CD14-positive monocyte (primary cell): ENCODE measurements at regions not wholly inside any gene's neighbourhood (a gene's known extent, or its start where the extent isn't known, plus 50 kb on each side); places are given as distances from the start of the nearest gene placed in this dataset.

ENCODE experiments used
- DNase-seq, 3 donors: peaks; one replicate each; pipeline ENCODE4 v3.0.0-alpha.2; 2011 to 2022
- H2AFZ ChIP-seq: 2 replicates; pipeline ENCODE4 v1.6.0; 2012; ENCODE audit warnings: mild to moderate bottlenecking, low read depth, low read length, inconsistent platforms; ENCODE audit not compliant: insufficient read depth, poor library complexity, severe bottlenecking
- H3K27ac ChIP-seq, 2 donors: 1 replicate in 1 of 2; 2 replicates in 1 of 2; pipeline ENCODE4 v1.5.1; 2012 to 2013; ENCODE audit warnings: low read length in 2 of 2, control low read depth in 1 of 2, inconsistent platforms in 1 of 2, low read depth in 1 of 2, mild to moderate bottlenecking in 1 of 2
- H3K27me3 ChIP-seq, 2 donors: one replicate each; pipeline versions ENCODE4 v1.6.0 to v1.6.1; 2011 to 2013; ENCODE audit warnings: low read length in 2 of 2; ENCODE audit not compliant: control insufficient read depth in 2 of 2, insufficient read depth in 2 of 2
- H3K36me3 ChIP-seq, 2 donors: replicated peaks in 1 of 2; 1 replicate in 1 of 2; 2 replicates in 1 of 2; pipeline versions ENCODE4 v1.5.1 to v1.6.1; 2012 to 2013; ENCODE audit warnings: low read length in 2 of 2, control low read depth in 1 of 2, inconsistent platforms in 1 of 2, mild to moderate bottlenecking in 1 of 2; ENCODE audit not compliant: insufficient read depth in 2 of 2, control insufficient read depth in 1 of 2
- H3K4me1 ChIP-seq, 2 donors: 1 replicate in 1 of 2; 2 replicates in 1 of 2; pipeline versions ENCODE4 v1.5.1 to v1.6.1; 2012 to 2013; ENCODE audit warnings: low read length in 2 of 2, control low read depth in 1 of 2, inconsistent platforms in 1 of 2, mild to moderate bottlenecking in 1 of 2, moderate library complexity in 1 of 2; ENCODE audit not compliant: insufficient read depth in 2 of 2, control insufficient read depth in 1 of 2
- H3K4me2 ChIP-seq: replicated peaks from 2 replicates; pipeline ENCODE3; 2012; ENCODE audit warnings: low read length, moderate library complexity, mild to moderate bottlenecking; ENCODE audit not compliant: poor library complexity, severe bottlenecking; ENCODE audit errors: extremely low read depth
- H3K4me3 ChIP-seq, 3 experiments: fragments of 200-600 bp in 1 of 3; sonication (generic) in 1 of 3; replicated peaks in 1 of 3; 1 replicate in 2 of 3; 2 replicates in 1 of 3; pipeline ENCODE4 v1.5.1; 2011 to 2013; ENCODE audit warnings: low read length in 3 of 3, mild to moderate bottlenecking in 3 of 3, control low read depth in 2 of 3, low read depth in 2 of 3, inconsistent platforms in 1 of 3, moderate library complexity in 1 of 3
- H3K79me2 ChIP-seq: 2 replicates; pipeline ENCODE4 v1.6.0; 2012; ENCODE audit warnings: mild to moderate bottlenecking, control low read depth, inconsistent platforms, low read length, moderate library complexity; ENCODE audit not compliant: insufficient read depth
- H3K9ac ChIP-seq: 2 replicates; pipeline ENCODE4 v1.6.0; 2017; ENCODE audit warnings: low read length, mild to moderate bottlenecking; ENCODE audit not compliant: insufficient read depth, poor library complexity, severe bottlenecking
- H3K9me3 ChIP-seq, 2 donors: replicated peaks in 1 of 2; 1 replicate in 1 of 2; 2 replicates in 1 of 2; pipeline versions ENCODE4 v1.5.1 to v1.6.1; 2012 to 2013; ENCODE audit warnings: low read length in 2 of 2, control low read depth in 1 of 2; ENCODE audit not compliant: control insufficient read depth in 1 of 2, insufficient read depth in 1 of 2
- H4K20me1 ChIP-seq: 2 replicates; pipeline ENCODE4 v1.6.0; 2012; ENCODE audit warnings: mild to moderate bottlenecking, low read length, control low read depth, moderate library complexity; ENCODE audit not compliant: insufficient read depth
- H3K27ac Mint-ChIP-seq, 7 donors: one replicate each; pipeline ENCODE4 v1.8.0; 2020; ENCODE audit warnings: mild to moderate bottlenecking in 7 of 7, mixed read lengths in 7 of 7, moderate library complexity in 6 of 7, inconsistent platforms in 2 of 7
- H3K27me3 Mint-ChIP-seq, 3 donors: one replicate each; pipeline ENCODE4 v1.8.0; 2021 to 2022; ENCODE audit warnings: low read depth in 3 of 3, mild to moderate bottlenecking in 3 of 3, mixed read lengths in 3 of 3, moderate library complexity in 3 of 3, inconsistent platforms in 1 of 3
- H3K36me3 Mint-ChIP-seq, 2 donors: one replicate each; pipeline ENCODE4 v1.8.0; 2020; ENCODE audit warnings: mixed read lengths in 2 of 2, inconsistent platforms in 1 of 2, mild to moderate bottlenecking in 1 of 2
- H3K4me1 Mint-ChIP-seq: one replicate; pipeline ENCODE4 v1.8.0; 2020; ENCODE audit warnings: mild to moderate bottlenecking, mixed read lengths
- H3K4me3 Mint-ChIP-seq, 2 donors: one replicate each; pipeline ENCODE4 v1.8.0; 2020; ENCODE audit warnings: mild to moderate bottlenecking in 2 of 2, mixed read lengths in 2 of 2, moderate library complexity in 1 of 2
- H3K9me3 Mint-ChIP-seq, 7 donors: one replicate each; pipeline ENCODE4 v1.8.0; 2020 to 2022; ENCODE audit warnings: mixed read lengths in 7 of 7, mild to moderate bottlenecking in 6 of 7, moderate library complexity in 6 of 7, inconsistent platforms in 2 of 7
- WGBS: methylation state at CpG from one replicate; pipeline ENCODE4 v1.1.5; 2013; ENCODE audit warnings: missing lambda C conversion rate; ENCODE audit not compliant: insufficient coverage; 5-methylcytosine and 5-hydroxymethylcytosine counted together
- intact Hi-C, 2 donors: fragments of 100-400 bp; cut with micrococcal nuclease; formaldehyde crosslinking; loops; one replicate each; pipeline versions ENCODE4 v1.15.0 to v1.15.1; 2023
- TF ChIP-seq, protein P1 (sequence below): fragments of 200-600 bp; IDR thresholded peaks from one replicate; pipeline ENCODE4 v1.8.0; 2022; ENCODE audit warnings: antibody characterized with exemption, mild to moderate bottlenecking

DNA sequence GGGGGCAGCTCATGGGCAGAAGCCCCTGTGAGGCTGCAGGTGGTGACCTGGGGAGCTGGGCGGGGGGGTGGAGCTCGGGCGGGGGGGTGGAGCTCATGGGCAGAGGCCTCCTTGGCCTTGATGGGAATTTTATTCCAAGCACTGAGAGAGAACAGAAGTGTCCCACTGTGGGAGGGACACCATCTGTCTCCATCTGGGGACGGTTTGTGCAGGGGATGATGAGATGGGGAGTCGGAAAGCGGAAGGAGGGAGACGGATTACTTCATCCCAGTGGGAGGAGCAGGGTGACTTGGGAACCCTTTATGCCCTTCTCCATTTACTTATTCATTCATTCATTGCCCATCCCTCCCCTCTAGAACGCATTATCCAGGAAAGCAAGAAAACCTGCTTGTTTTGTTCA is 304.7 kb downstream of the ADGRD1 start:
- Mint-ChIP-seq H3K27me3 (peaks cover 0 to 5% (median 4%) of the 10 kb centered on the region in 3 donors), H3K9me3 (peaks cover 6 to 29% (median 17%) of the 10 kb centered on the region in 7 donors), H3K27ac (no peak overlapping the region), H3K36me3 (no peaks in the 10 kb centered on the region), H3K4me1 (no peaks in the 10 kb centered on the region), H3K4me3 (no peak overlapping the region)
- intact Hi-C loops = no loop called here
- no peaks in the 10 kb centered on the region for H3K79me2 ChIP-seq
- 100% methylated on average over 2 of the region's 8 CpGs for WGBS
- peaks cover 0 to 23% of the 10 kb centered on the region in 2 donors for H3K9me3 ChIP-seq
- no peak overlapping the region for H2AFZ ChIP-seq
- no peak overlapping the region for H3K27ac ChIP-seq
- H4K20me1 ChIP-seq = no peaks in the 10 kb centered on the region
- no peak for DNase-seq
- no peak overlapping the region for H3K4me2 ChIP-seq
- TF ChIP-seq, protein P1, sequence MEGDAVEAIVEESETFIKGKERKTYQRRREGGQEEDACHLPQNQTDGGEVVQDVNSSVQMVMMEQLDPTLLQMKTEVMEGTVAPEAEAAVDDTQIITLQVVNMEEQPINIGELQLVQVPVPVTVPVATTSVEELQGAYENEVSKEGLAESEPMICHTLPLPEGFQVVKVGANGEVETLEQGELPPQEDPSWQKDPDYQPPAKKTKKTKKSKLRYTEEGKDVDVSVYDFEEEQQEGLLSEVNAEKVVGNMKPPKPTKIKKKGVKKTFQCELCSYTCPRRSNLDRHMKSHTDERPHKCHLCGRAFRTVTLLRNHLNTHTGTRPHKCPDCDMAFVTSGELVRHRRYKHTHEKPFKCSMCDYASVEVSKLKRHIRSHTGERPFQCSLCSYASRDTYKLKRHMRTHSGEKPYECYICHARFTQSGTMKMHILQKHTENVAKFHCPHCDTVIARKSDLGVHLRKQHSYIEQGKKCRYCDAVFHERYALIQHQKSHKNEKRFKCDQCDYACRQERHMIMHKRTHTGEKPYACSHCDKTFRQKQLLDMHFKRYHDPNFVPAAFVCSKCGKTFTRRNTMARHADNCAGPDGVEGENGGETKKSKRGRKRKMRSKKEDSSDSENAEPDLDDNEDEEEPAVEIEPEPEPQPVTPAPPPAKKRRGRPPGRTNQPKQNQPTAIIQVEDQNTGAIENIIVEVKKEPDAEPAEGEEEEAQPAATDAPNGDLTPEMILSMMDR = no peak
- no peak overlapping the region for H3K9ac ChIP-seq
- no peaks in the 10 kb centered on the region for H3K4me1 ChIP-seq
- no peaks in the 10 kb centered on the region for H3K27me3 ChIP-seq
- no peak overlapping the region for H3K4me3 ChIP-seq
- no peaks in the 10 kb centered on the region for H3K36me3 ChIP-seq

DNA sequence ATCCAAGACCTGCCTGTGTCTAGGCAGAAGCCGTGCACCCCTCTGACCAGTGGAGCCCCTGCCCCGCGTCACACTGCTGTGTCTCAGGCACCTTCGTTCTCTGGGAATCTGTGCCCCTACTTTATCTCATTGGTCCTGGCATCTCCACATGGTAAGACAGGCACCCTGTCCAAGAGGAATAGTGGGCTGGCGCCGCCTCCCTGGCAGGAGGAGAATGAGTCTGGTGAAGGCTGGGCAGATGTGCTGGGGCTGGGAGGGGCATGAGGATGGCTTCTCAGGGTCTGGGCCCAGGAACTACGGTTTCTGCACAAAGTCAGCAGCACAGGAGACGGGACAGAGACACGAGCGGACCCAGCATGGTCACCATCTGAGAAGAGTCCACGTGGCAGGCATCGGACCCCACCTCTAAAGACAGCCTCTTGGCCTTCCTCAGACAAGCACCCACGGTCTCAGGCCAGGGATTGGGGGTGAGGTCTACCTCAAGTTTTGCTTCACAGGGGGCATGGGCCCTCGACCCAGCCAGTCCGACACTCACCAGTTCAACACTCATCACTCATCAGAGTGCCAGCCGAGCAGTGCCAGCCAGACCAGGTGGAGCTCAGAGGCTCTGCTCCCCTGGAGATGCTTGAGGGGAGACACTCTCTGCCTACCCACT is 306.7 kb downstream of the ADGRD1 start:
- Histone ChIP-seq H3K4me2 (no peak overlapping the region), H3K27ac (no peak overlapping the region), H3K27me3 (no peaks in the 10 kb centered on the region), H3K79me2 (no peaks in the 10 kb centered on the region), H3K4me3 (no peak overlapping the region), H3K36me3 (no peaks in the 10 kb centered on the region), H3K9me3 (peaks cover 0 to 9% of the 10 kb centered on the region in 2 donors), H3K9ac (no peak overlapping the region), H4K20me1 (no peaks in the 10 kb centered on the region), H3K4me1 (no peaks in the 10 kb centered on the region), H2AFZ (no peak overlapping the region)
- H3K9me3 Mint-ChIP-seq = peaks cover 0 to 14% (median 3%) of the 10 kb centered on the region in 7 donors
- DNase-seq = no peak
- 67% methylated on average over 9 of the region's 16 CpGs for WGBS
- TF ChIP-seq, protein P1 = no peak
- H3K27me3 Mint-ChIP-seq = peaks cover 0 to 4% (median 3%) of the 10 kb centered on the region in 3 donors
- intact Hi-C loops = no loop called here
- H3K4me1 Mint-ChIP-seq = no peaks in the 10 kb centered on the region
- H3K27ac Mint-ChIP-seq = no peak overlapping the region
- H3K36me3 Mint-ChIP-seq = no peaks in the 10 kb centered on the region
- H3K4me3 Mint-ChIP-seq = no peak overlapping the region
